Liver (tissue), 8 donors: ENCODE measurements at regions not wholly inside any gene's neighbourhood (a gene's known extent, or its start where the extent isn't known, plus 50 kb on each side); places are given as distances from the start of the nearest gene placed in this dataset.
"Not testable (repeated sequence)": the region's sequence is repeated elsewhere in the genome, so short reads cannot be mapped to it uniquely, and the experiment has no call there.

Source experiments
- DNase-seq: peaks from one replicate; pipeline ENCODE4 v3.0.0-alpha.2; 2017; ENCODE audit warnings: low spot score
- H3K27ac ChIP-seq, 2 donors: one replicate each; pipeline ENCODE4 v1.7.0; 2013; ENCODE audit warnings: inconsistent platforms in 2 of 2, low read length in 2 of 2, control low read depth in 1 of 2, low read depth in 1 of 2, mild to moderate bottlenecking in 1 of 2
- H3K27me3 ChIP-seq, 4 donors: one replicate each; pipeline versions ENCODE4 v1.6.1 to v1.7.0; 2013; ENCODE audit warnings: low read length in 3 of 4, inconsistent platforms in 1 of 4, mild to moderate bottlenecking in 1 of 4, moderate library complexity in 1 of 4; ENCODE audit not compliant: control insufficient read depth in 4 of 4, insufficient read depth in 4 of 4
- H3K36me3 ChIP-seq, 4 donors: one replicate each; pipeline versions ENCODE4 v1.6.1 to v1.7.0; 2013; ENCODE audit warnings: low read length in 3 of 4, mild to moderate bottlenecking in 3 of 4, low read depth in 1 of 4, moderate library complexity in 1 of 4; ENCODE audit not compliant: control insufficient read depth in 4 of 4, insufficient read depth in 3 of 4
- H3K4me1 ChIP-seq, 4 donors: one replicate each; pipeline versions ENCODE4 v1.6.1 to v1.7.0; 2013; ENCODE audit warnings: low read length in 3 of 4, mild to moderate bottlenecking in 3 of 4, moderate library complexity in 1 of 4; ENCODE audit not compliant: control insufficient read depth in 4 of 4, insufficient read depth in 4 of 4
- H3K4me3 ChIP-seq, 3 donors: one replicate each; pipeline versions ENCODE4 v1.6.1 to v1.7.0; 2013; ENCODE audit warnings: low read length in 3 of 3, control low read depth in 1 of 3, low read depth in 1 of 3, mild to moderate bottlenecking in 1 of 3
- H3K9ac ChIP-seq, 2 donors: one replicate each; pipeline ENCODE4 v1.7.0; 2013; ENCODE audit warnings: low read length in 2 of 2, mild to moderate bottlenecking in 2 of 2, moderate library complexity in 2 of 2, control low read depth in 1 of 2, low read depth in 1 of 2
- H3K9me3 ChIP-seq, 4 donors: one replicate each; pipeline versions ENCODE4 v1.6.1 to v1.7.0; 2013; ENCODE audit warnings: low read length in 3 of 4; ENCODE audit not compliant: control insufficient read depth in 4 of 4
- CTCF ChIP-seq: fragments of 150-350 bp; IDR thresholded peaks from 2 replicates; pipeline ENCODE4 v1.5.1; 2017; ENCODE audit warnings: improper control_type of control experiment, low read depth, low read length; ENCODE audit not compliant: missing input control
- RAD21 ChIP-seq, 2 donors: IDR thresholded peaks; 2 replicates each; pipeline ENCODE4 v1.6.1; 2016; ENCODE audit warnings: antibody characterized with exemption in 2 of 2, mild to moderate bottlenecking in 2 of 2
- WGBS: extraction: QIAGEN DNeasy Blood & Tissue Kit; methylation state at CpG from one replicate; pipeline ENCODE4 v1.1.7; 2013; 5-methylcytosine and 5-hydroxymethylcytosine counted together
- donor health status: healthy.
- donor health status: healthy.
- donor health status: healthy.
- donor health status: healthy.
- donor health status: healthy.

DNA sequence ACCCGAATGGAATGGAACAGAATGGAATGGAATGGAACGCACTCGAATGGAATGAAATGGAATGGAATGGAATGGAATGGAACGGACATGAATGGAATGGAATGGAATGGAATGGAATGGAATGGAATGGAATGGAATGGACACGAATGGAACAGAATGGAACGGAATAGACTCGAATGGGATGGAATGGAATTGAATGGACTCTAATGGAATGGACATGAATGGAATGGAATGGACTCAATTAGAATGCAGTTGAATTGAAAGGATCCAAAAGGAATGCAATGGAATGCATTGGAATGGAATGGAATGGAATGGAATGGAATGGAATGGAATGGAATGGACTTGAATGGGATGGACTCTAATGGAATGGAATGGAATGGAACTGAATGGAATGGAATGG is 102.2 kb upstream of the FBXO28 start:
- H3K27me3 ChIP-seq, result not testable (repeated sequence)
- WGBS, result 90% methylated on average over 7 of the region's 7 CpGs

GRCh38 chr1:224011153-224011552 is 102.8 kb upstream of the FBXO28 start:
- peaks cover 7 to 31% (median 16%) of the 10 kb centered on the region in 4 donors for H3K9me3 ChIP-seq
- H3K9ac ChIP-seq, H3K4me1 ChIP-seq, H3K4me3 ChIP-seq, H3K27ac ChIP-seq, DNase-seq, H3K27me3 ChIP-seq, H3K36me3 ChIP-seq: not testable (repeated sequence)
- WGBS, result 97% methylated on average over 7 of the region's 7 CpGs

More for the DNA sequence above, 102.2 kb upstream of the FBXO28 start:
- H3K9ac ChIP-seq, H3K4me3 ChIP-seq, DNase-seq, H3K27ac ChIP-seq, H3K4me1 ChIP-seq, H3K36me3 ChIP-seq: not testable (repeated sequence)
- H3K9me3 ChIP-seq, result peaks cover 7 to 31% (median 16%) of the 10 kb centered on the region in 4 donors

DNA sequence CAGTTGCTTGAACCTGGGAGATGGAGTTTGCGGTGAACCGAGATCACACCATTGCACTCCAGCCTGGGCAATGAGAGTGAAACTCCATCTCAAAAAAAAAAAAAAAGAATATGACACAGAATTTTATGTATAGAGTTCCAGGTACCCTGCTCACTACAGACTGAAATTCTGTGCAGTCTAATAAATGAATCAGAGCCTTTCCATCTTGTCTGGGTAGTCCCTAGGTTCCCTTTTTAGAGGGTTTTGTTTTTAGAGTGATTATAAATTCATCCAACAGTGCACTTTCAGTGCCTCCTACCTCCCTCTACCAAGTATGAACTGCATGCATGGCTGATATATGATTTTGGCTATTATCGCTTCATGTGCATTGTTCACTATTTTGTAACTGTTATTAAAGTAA is 107.9 kb upstream of the FBXO28 start:
- H3K36me3 ChIP-seq, H3K4me1 ChIP-seq, H3K27me3 ChIP-seq, H3K4me3 ChIP-seq, H3K9me3 ChIP-seq, H3K27ac ChIP-seq, DNase-seq, H3K9ac ChIP-seq: not testable (repeated sequence)
- WGBS, result over 99% methylated on average over 3 of the region's 3 CpGs

GRCh38 chr1:224004552-224005315 is 109.2 kb upstream of the FBXO28 start:
- H3K4me1 ChIP-seq, H3K9me3 ChIP-seq, H3K27me3 ChIP-seq, H3K36me3 ChIP-seq, H3K4me3 ChIP-seq, H3K27ac ChIP-seq, H3K9ac ChIP-seq: not testable (repeated sequence)
- TF ChIP-seq RAD21 (IDR thresholded peaks at IDR 0.05) (peak; percentile 59 to 74), CTCF (peak; percentile 45)
- WGBS, result 83% methylated on average over 4 of the region's 4 CpGs
- peak; percentile 61 for DNase-seq

GRCh38 chr1:224003896-224004295 is 110.0 kb upstream of the FBXO28 start:
- not testable (repeated sequence) for H3K27ac ChIP-seq, H3K4me3 ChIP-seq, H3K9me3 ChIP-seq, H3K36me3 ChIP-seq, H3K27me3 ChIP-seq, H3K9ac ChIP-seq, H3K4me1 ChIP-seq, DNase-seq
- 0% methylated on average over 1 of the region's 1 CpG for WGBS

DNA sequence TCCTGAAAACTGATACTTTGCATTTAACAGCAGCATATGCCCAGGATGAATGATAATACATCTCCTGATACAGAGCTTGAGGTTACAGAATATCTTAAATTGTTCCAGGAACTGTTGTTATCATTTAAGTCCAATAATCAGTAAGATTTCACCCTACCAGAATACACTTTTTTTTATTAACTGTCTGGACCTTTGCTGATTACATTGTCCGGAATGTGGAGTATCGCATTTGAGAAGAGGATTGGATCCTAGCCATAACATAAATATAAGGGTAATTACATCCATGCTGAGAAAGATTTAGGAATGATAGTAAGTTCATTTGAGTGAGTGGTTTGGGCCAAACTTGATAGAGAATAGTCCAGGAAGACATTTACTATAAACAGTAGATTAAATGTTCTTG is 112.2 kb upstream of the FBXO28 start:
- not testable (repeated sequence) for H3K27ac ChIP-seq, H3K27me3 ChIP-seq, H3K4me3 ChIP-seq, H3K9ac ChIP-seq, H3K36me3 ChIP-seq, DNase-seq, H3K4me1 ChIP-seq, H3K9me3 ChIP-seq
- 86% methylated on average over 2 of the region's 2 CpGs for WGBS

- H3K27me3 ChIP-seq, H3K4me3 ChIP-seq, H3K9ac ChIP-seq, H3K9me3 ChIP-seq, H3K4me1 ChIP-seq, DNase-seq, H3K27ac ChIP-seq, H3K36me3 ChIP-seq: not testable (repeated sequence)
- WGBS, result 95% methylated on average over 3 of the region's 4 CpGs
Observed at GRCh38 chr1:223999761-224000160, 114.2 kb upstream of the FBXO28 start.
